HEK293 (cell line): ENCODE measurements at regions not wholly inside any gene's neighbourhood (a gene's known extent, or its start where the extent isn't known, plus 50 kb on each side); places are given as distances from the start of the nearest gene placed in this dataset.

Experiments
- CTCF ChIA-PET: fragments of 350-600 bp; formaldehyde crosslinking; extraction: SDS; loops from one replicate; lab custom pipeline; 2021; ENCODE audit warnings: antibody characterized with exemption; lab: Yijun Ruan, JAX
- POLR2A ChIA-PET: fragments of 300-600 bp; formaldehyde crosslinking; extraction: SDS; loops from one replicate; lab custom pipeline; 2020; ENCODE audit warnings: antibody characterized with exemption, inconsistent platforms; lab: Yijun Ruan, JAX
- H3K27ac ChIP-seq: fragments of 200-500 bp; sonication (Bioruptor generic); 2 replicates; pipeline ENCODE4 v1.5.1; 2014; ENCODE audit warnings: low read depth, low read length, control low read depth, inconsistent platforms; ENCODE audit errors: extremely low read depth
- H3K36me3 ChIP-seq, 2 experiments: fragments of 200-500 bp in 1 of 2; sonication (Bioruptor generic) in 1 of 2; 1 replicate in 1 of 2; 2 replicates in 1 of 2; pipeline ENCODE4 v1.5.1; 2014 to 2017; ENCODE audit warnings: inconsistent platforms in 2 of 2, low read length in 2 of 2; ENCODE audit not compliant: control insufficient read depth in 2 of 2, insufficient read depth in 1 of 2
- H3K4me1 ChIP-seq: fragments of 200-500 bp; sonication (Bioruptor generic); 2 replicates; pipeline ENCODE4 v1.5.1; 2014; ENCODE audit warnings: mild to moderate bottlenecking, low read length, inconsistent platforms; ENCODE audit not compliant: control insufficient read depth, insufficient read depth
- H3K4me3 ChIP-seq: 2 replicates; pipeline ENCODE4 v1.5.1; 2011; ENCODE audit warnings: low read depth, mild to moderate bottlenecking, control low read depth, low read length, moderate library complexity
- H3K9me3 ChIP-seq: fragments of 200-500 bp; sonication (Bioruptor generic); 2 replicates; pipeline ENCODE4 v1.5.1; 2014; ENCODE audit warnings: low read depth, low read length, inconsistent platforms; ENCODE audit not compliant: control insufficient read depth, insufficient read depth
- EGR2 ChIP-seq: fragments of 450-650 bp; formaldehyde crosslinking; IDR thresholded peaks from 2 replicates; pipeline ENCODE4 v1.5.1; 2016; ENCODE audit warnings: low read depth, missing biosample characterization, missing genetic modification characterization
- KLF7 ChIP-seq: fragments of 450-650 bp; formaldehyde crosslinking; IDR thresholded peaks from 2 replicates; pipeline ENCODE4 v1.5.1; 2016; ENCODE audit warnings: missing biosample characterization, missing genetic modification characterization, borderline replicate concordance
- MYNN ChIP-seq: fragments of 450-650 bp; formaldehyde crosslinking; IDR thresholded peaks from 2 replicates; pipeline ENCODE4 v1.5.1; 2016; ENCODE audit warnings: missing biosample characterization, missing genetic modification characterization, borderline replicate concordance
- REST ChIP-seq: fragments of 450-650 bp; formaldehyde crosslinking; IDR thresholded peaks from 2 replicates; pipeline ENCODE4 v1.5.1; 2016; ENCODE audit warnings: missing biosample characterization, missing genetic modification characterization
- SP3 ChIP-seq: fragments of 450-650 bp; formaldehyde crosslinking; IDR thresholded peaks from 2 replicates; pipeline ENCODE4 v1.5.1; 2016; ENCODE audit warnings: missing biosample characterization, missing genetic modification characterization
- ZBTB17 ChIP-seq: fragments of 450-650 bp; formaldehyde crosslinking; IDR thresholded peaks from 2 replicates; pipeline ENCODE4 v1.5.1; 2016; ENCODE audit warnings: missing biosample characterization, missing genetic modification characterization
- ZIC2 ChIP-seq: fragments of 450-650 bp; formaldehyde crosslinking; IDR thresholded peaks from 2 replicates; pipeline ENCODE4 v1.5.1; 2016; ENCODE audit warnings: missing biosample characterization, missing genetic modification characterization
- ZNF10 ChIP-seq: fragments of 450-650 bp; formaldehyde crosslinking; IDR thresholded peaks from 2 replicates; pipeline ENCODE4 v1.5.1; 2017; ENCODE audit warnings: missing biosample characterization, missing genetic modification characterization
- ZNF366 ChIP-seq: fragments of 450-650 bp; formaldehyde crosslinking; conservative IDR thresholded peaks from 2 replicates; pipeline ENCODE4 v1.5.1; 2016; ENCODE audit warnings: missing biosample characterization, missing genetic modification characterization
- ZNF423 ChIP-seq: fragments of 450-650 bp; formaldehyde crosslinking; IDR thresholded peaks from 2 replicates; pipeline ENCODE4 v1.5.1; 2016; ENCODE audit warnings: missing biosample characterization, missing genetic modification characterization
- ZNF596 ChIP-seq: fragments of 450-650 bp; IDR thresholded peaks from 2 replicates; pipeline ENCODE4 v1.5.0; 2018; ENCODE audit warnings: missing biosample characterization, mild to moderate bottlenecking, missing genetic modification characterization, moderate library complexity
- ZSCAN30 ChIP-seq: fragments of 450-650 bp; IDR thresholded peaks from 2 replicates; pipeline ENCODE4 v1.5.1; 2018; ENCODE audit warnings: missing biosample characterization, mild to moderate bottlenecking, missing genetic modification characterization, moderate library complexity
- TF ChIP-seq, protein P1 (sequence below): fragments of 450-650 bp; formaldehyde crosslinking; IDR thresholded peaks from 2 replicates; pipeline ENCODE4 v1.5.1; 2016; ENCODE audit warnings: missing biosample characterization, missing genetic modification characterization
- TF ChIP-seq, protein P2 (sequence below): fragments of 450-650 bp; formaldehyde crosslinking; IDR thresholded peaks from 2 replicates; pipeline ENCODE4 v1.5.1; 2016; ENCODE audit warnings: missing biosample characterization, missing genetic modification characterization
- TF ChIP-seq, protein P3 (sequence below): fragments of 450-650 bp; formaldehyde crosslinking; IDR thresholded peaks from 2 replicates; pipeline ENCODE4 v1.5.1; 2016; ENCODE audit warnings: missing biosample characterization, missing genetic modification characterization, low read depth

DNA sequence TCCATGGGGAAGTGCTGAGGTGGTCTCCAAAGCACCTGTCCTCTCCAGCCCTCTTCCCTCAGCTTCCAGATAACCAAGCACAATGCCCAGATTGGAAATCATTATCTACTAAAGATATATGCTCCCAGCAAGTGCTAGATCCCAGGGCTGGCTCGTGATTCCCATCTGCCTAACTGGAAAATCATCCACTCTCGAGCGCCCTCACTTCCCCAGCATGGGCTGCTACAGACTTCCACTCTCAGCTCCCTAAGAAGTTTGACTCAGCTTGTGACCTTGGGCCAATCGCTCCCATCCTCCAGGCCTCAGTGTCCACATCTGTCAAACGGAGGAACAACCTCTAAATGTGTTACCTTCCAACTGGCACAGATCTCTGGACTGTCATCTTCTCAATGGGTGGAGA is 112.4 kb upstream of the ZMIZ1 start:
- Histone ChIP-seq H3K9me3 (no peaks in the 10 kb centered on the region), H3K4me1 (no peaks in the 10 kb centered on the region)
- POLR2A ChIA-PET = no interaction called here
- TF ChIP-seq, protein P1, sequence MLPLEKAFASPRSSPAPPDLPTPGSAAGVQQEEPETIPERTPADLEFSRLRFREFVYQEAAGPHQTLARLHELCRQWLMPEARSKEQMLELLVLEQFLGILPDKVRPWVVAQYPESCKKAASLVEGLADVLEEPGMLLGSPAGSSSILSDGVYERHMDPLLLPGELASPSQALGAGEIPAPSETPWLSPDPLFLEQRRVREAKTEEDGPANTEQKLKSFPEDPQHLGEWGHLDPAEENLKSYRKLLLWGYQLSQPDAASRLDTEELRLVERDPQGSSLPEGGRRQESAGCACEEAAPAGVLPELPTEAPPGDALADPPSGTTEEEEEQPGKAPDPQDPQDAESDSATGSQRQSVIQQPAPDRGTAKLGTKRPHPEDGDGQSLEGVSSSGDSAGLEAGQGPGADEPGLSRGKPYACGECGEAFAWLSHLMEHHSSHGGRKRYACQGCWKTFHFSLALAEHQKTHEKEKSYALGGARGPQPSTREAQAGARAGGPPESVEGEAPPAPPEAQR (tag by site-specific recombination) = no peak
- TF ChIP-seq, protein P2, sequence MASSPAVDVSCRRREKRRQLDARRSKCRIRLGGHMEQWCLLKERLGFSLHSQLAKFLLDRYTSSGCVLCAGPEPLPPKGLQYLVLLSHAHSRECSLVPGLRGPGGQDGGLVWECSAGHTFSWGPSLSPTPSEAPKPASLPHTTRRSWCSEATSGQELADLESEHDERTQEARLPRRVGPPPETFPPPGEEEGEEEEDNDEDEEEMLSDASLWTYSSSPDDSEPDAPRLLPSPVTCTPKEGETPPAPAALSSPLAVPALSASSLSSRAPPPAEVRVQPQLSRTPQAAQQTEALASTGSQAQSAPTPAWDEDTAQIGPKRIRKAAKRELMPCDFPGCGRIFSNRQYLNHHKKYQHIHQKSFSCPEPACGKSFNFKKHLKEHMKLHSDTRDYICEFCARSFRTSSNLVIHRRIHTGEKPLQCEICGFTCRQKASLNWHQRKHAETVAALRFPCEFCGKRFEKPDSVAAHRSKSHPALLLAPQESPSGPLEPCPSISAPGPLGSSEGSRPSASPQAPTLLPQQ (tag by site-specific recombination) = no peak
- no peak for TF ChIP-seq SP3
- TF ChIP-seq ZNF10 (tag by site-specific recombination) = no peak
- TF ChIP-seq ZNF596 = no peak
- TF ChIP-seq ZNF423 (tag by site-specific recombination) = no peak
- TF ChIP-seq, all 188 proteins: peak for 0
- no peak overlapping the region for H3K4me3 ChIP-seq
- CTCF ChIA-PET = interaction anchor here (0.7 to 2.1 kb wide), 2 partner anchors 18 to 561 kb away, joined by 4 to 7 read pairs; no protein-coding TSS in a partner anchor
- H3K27ac ChIP-seq = no peak overlapping the region
- H3K36me3 ChIP-seq = no peaks in the 10 kb centered on the region

DNA sequence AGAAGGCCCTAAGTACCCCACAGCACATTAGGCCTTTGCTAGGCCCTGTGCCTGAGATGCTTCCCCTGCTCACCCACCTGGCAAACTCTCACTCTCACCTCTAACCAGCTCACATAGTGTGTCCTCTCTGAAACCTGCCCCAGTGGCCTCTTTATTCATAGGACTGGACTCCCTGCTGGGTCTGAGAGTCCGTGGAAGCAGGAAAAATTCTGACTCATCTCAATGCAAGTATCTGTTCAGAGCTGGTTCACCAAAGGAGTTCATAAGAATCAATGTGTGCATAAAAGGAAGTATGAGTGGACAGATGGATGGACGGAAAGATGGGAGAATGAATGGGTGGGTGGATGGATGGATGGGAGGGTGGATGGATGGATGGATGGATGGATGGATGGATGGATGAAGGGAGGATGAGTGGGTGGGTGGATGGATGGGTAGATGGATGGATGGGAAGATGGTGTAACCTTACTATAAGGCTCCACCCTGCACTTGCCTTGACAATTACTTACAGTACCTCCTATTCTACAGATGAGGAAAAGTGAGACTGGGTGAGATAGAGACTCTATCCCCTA is 111.2 kb upstream of the ZMIZ1 start:
- POLR2A ChIA-PET = no interaction called here
- CTCF ChIA-PET = interaction anchor here (0.6 to 2.1 kb wide), 2 partner anchors 17 to 141 kb away, joined by 3 to 7 read pairs; no protein-coding TSS in a partner anchor
- Histone ChIP-seq H3K4me1 (no peaks in the 10 kb centered on the region), H3K36me3 (no peaks in the 10 kb centered on the region), H3K4me3 (no peak overlapping the region), H3K9me3 (no peaks in the 10 kb centered on the region), H3K27ac (no peak overlapping the region)
- TF ChIP-seq ZNF366 (peak; percentile 97), ZBTB17 (tag by site-specific recombination) (peak; percentile 59), EGR2 (peak; percentile 15; the same call in 1 of the 2 replicates), MYNN (tag by site-specific recombination) (no peak), ZIC2 (tag by site-specific recombination) (0 out of 2 replicates have a peak, but pooled peaks have one; percentile 14), ZSCAN30 (no peak), KLF7 (tag by site-specific recombination) (no peak), REST (no peak)
- TF ChIP-seq, protein P3, sequence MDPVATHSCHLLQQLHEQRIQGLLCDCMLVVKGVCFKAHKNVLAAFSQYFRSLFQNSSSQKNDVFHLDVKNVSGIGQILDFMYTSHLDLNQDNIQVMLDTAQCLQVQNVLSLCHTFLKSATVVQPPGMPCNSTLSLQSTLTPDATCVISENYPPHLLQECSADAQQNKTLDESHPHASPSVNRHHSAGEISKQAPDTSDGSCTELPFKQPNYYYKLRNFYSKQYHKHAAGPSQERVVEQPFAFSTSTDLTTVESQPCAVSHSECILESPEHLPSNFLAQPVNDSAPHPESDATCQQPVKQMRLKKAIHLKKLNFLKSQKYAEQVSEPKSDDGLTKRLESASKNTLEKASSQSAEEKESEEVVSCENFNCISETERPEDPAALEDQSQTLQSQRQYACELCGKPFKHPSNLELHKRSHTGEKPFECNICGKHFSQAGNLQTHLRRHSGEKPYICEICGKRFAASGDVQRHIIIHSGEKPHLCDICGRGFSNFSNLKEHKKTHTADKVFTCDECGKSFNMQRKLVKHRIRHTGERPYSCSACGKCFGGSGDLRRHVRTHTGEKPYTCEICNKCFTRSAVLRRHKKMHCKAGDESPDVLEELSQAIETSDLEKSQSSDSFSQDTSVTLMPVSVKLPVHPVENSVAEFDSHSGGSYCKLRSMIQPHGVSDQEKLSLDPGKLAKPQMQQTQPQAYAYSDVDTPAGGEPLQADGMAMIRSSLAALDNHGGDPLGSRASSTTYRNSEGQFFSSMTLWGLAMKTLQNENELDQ (tag by site-specific recombination) = no peak
